ENCODE measurements at regions not wholly inside any gene's neighbourhood (a gene's known extent, or its start where the extent isn't known, plus 50 kb on each side); places are given as distances from the start of the nearest gene placed in this dataset.
"Not testable (repeated sequence)": the region's sequence is repeated elsewhere in the genome, so short reads cannot be mapped to it uniquely, and the experiment has no call there.

GRCh38 chr10:4902571-4903011 is 60.6 kb upstream of the AKR1C1 start:
- DNase-seq (ENCODE audit: low read depth): peak; percentile 29

GRCh38 chr10:4903126-4903525 is 60.1 kb upstream of the AKR1C1 start:
- DNase-seq (ENCODE audit: low read depth); H3K4me3 ChIP-seq (ENCODE audit: low read length): not testable (repeated sequence)

More at GRCh38 chr10:4902571-4903011, 60.6 kb upstream of the AKR1C1 start:
- no peak overlapping the region for H3K4me3 ChIP-seq (ENCODE audit: low read length)
- TF ChIP-seq CTCF (conservative IDR thresholded peaks at IDR 0.05; ENCODE audit: low read length): no peak

DNA sequence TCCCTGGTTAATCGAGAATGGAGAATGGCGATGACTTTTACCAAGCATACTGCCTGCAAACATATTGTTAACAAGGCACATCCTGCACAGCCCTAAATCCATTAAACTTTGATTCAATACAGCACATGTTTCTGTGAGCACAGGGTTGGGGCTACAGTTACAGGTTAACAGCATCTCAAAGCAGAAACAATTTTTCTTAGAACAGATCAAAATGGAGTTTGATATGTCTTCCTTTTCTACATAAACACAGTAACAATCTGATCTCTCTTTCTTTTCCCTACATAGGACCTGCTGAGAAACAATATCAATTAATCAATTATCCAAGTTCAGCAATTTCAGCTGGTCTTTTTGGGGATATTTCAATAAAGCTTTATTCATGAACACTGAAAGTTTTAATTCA is 59.5 kb upstream of the AKR1C1 start:
- DNase-seq (ENCODE audit: low read depth); H3K4me3 ChIP-seq (ENCODE audit: low read length): not testable (repeated sequence)

DNA sequence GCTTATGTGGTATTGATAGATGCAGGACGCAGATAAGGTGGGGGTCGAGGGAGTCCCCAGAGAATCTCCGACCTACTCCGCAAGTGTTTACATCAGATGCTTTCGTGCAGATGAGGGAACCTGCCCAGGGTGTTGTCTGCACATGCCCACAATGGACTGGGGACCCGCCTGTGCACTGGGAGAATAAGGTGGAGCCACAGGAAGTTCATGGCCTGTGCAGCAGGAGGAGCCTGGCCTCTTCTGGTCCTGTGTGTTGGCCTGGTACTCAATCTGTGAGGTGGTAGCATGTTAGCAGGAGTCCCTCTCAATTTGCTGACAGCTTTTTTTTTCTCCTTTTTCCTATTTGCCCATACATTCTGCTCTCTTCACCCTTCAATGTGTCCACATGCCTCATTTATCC is 54.1 kb upstream of the AKR1C1 start:
- H3K4me3 ChIP-seq (ENCODE audit: low read length): no peak overlapping the region
- TF ChIP-seq CTCF (conservative IDR thresholded peaks at IDR 0.05; ENCODE audit: low read length): no peak
- DNase-seq (ENCODE audit: low read depth): no peak

All from AG10803 (cell line).